Liver (tissue), 8 donors: ENCODE measurements at regions not wholly inside any gene's neighbourhood (a gene's known extent, or its start where the extent isn't known, plus 50 kb on each side); places are given as distances from the start of the nearest gene placed in this dataset.

Experiments used
- DNase-seq: peaks from one replicate; pipeline ENCODE4 v3.0.0-alpha.2; 2017; ENCODE audit warnings: low spot score
- H3K27ac ChIP-seq, 2 donors: one replicate each; pipeline ENCODE4 v1.7.0; 2013; ENCODE audit warnings: inconsistent platforms in 2 of 2, low read length in 2 of 2, control low read depth in 1 of 2, low read depth in 1 of 2, mild to moderate bottlenecking in 1 of 2
- H3K27me3 ChIP-seq, 4 donors: one replicate each; pipeline versions ENCODE4 v1.6.1 to v1.7.0; 2013; ENCODE audit warnings: low read length in 3 of 4, inconsistent platforms in 1 of 4, mild to moderate bottlenecking in 1 of 4, moderate library complexity in 1 of 4; ENCODE audit not compliant: control insufficient read depth in 4 of 4, insufficient read depth in 4 of 4
- H3K36me3 ChIP-seq, 4 donors: one replicate each; pipeline versions ENCODE4 v1.6.1 to v1.7.0; 2013; ENCODE audit warnings: low read length in 3 of 4, mild to moderate bottlenecking in 3 of 4, low read depth in 1 of 4, moderate library complexity in 1 of 4; ENCODE audit not compliant: control insufficient read depth in 4 of 4, insufficient read depth in 3 of 4
- H3K4me1 ChIP-seq, 4 donors: one replicate each; pipeline versions ENCODE4 v1.6.1 to v1.7.0; 2013; ENCODE audit warnings: low read length in 3 of 4, mild to moderate bottlenecking in 3 of 4, moderate library complexity in 1 of 4; ENCODE audit not compliant: control insufficient read depth in 4 of 4, insufficient read depth in 4 of 4
- H3K4me3 ChIP-seq, 3 donors: one replicate each; pipeline versions ENCODE4 v1.6.1 to v1.7.0; 2013; ENCODE audit warnings: low read length in 3 of 3, control low read depth in 1 of 3, low read depth in 1 of 3, mild to moderate bottlenecking in 1 of 3
- H3K9ac ChIP-seq, 2 donors: one replicate each; pipeline ENCODE4 v1.7.0; 2013; ENCODE audit warnings: low read length in 2 of 2, mild to moderate bottlenecking in 2 of 2, moderate library complexity in 2 of 2, control low read depth in 1 of 2, low read depth in 1 of 2
- H3K9me3 ChIP-seq, 4 donors: one replicate each; pipeline versions ENCODE4 v1.6.1 to v1.7.0; 2013; ENCODE audit warnings: low read length in 3 of 4; ENCODE audit not compliant: control insufficient read depth in 4 of 4
- ATF3 ChIP-seq: IDR thresholded peaks from 2 replicates; pipeline ENCODE4 v1.6.1; 2016; ENCODE audit warnings: antibody characterized with exemption
- CTCF ChIP-seq: fragments of 150-350 bp; IDR thresholded peaks from 2 replicates; pipeline ENCODE4 v1.5.1; 2017; ENCODE audit warnings: improper control_type of control experiment, low read depth, low read length; ENCODE audit not compliant: missing input control
- EGR1 ChIP-seq, 2 donors: IDR thresholded peaks; 2 replicates each; pipeline ENCODE4 v1.6.1; 2016 to 2018; ENCODE audit warnings: antibody characterized with exemption in 2 of 2, low read depth in 2 of 2
- FOXA1 ChIP-seq: IDR thresholded peaks from 2 replicates; pipeline ENCODE4 v1.6.1; 2016; ENCODE audit warnings: antibody characterized with exemption
- GABPA ChIP-seq, 2 donors: IDR thresholded peaks in 1 of 2; conservative IDR thresholded peaks in 1 of 2; 2 replicates each; pipeline ENCODE4 v1.6.1; 2016; ENCODE audit warnings: antibody characterized with exemption in 2 of 2, mild to moderate bottlenecking in 1 of 2, moderate library complexity in 1 of 2
- HNF4A ChIP-seq, 2 donors: conservative IDR thresholded peaks; 2 replicates each; pipeline ENCODE4 v1.6.1; 2016; ENCODE audit warnings: antibody characterized with exemption in 2 of 2, mild to moderate bottlenecking in 2 of 2
- HNF4G ChIP-seq: IDR thresholded peaks from 2 replicates; pipeline ENCODE4 v1.6.1; 2016; ENCODE audit warnings: antibody characterized with exemption
- MAX ChIP-seq: IDR thresholded peaks from 2 replicates; pipeline ENCODE4 v1.6.1; 2016; ENCODE audit warnings: antibody characterized with exemption
- NR2F2 ChIP-seq: IDR thresholded peaks from 2 replicates; pipeline ENCODE4 v1.6.1; 2016; ENCODE audit warnings: antibody characterized with exemption
- RAD21 ChIP-seq, 2 donors: IDR thresholded peaks; 2 replicates each; pipeline ENCODE4 v1.6.1; 2016; ENCODE audit warnings: antibody characterized with exemption in 2 of 2, mild to moderate bottlenecking in 2 of 2
- REST ChIP-seq: IDR thresholded peaks from 2 replicates; pipeline ENCODE4 v1.6.1; 2016; ENCODE audit warnings: antibody characterized with exemption, mild to moderate bottlenecking
- TAF1 ChIP-seq: conservative IDR thresholded peaks from 2 replicates; pipeline ENCODE4 v1.6.1; 2016; ENCODE audit warnings: antibody characterized with exemption, mild to moderate bottlenecking
- ZBTB33 ChIP-seq: IDR thresholded peaks from 2 replicates; pipeline ENCODE4 v1.6.1; 2016; ENCODE audit warnings: antibody characterized with exemption
- WGBS: extraction: QIAGEN DNeasy Blood & Tissue Kit; methylation state at CpG from one replicate; pipeline ENCODE4 v1.1.7; 2013; 5-methylcytosine and 5-hydroxymethylcytosine counted together
- donor health status: healthy.
- donor health status: healthy.
- donor health status: healthy.
- donor health status: healthy.
- donor health status: healthy.

- no peak for DNase-seq
Observed at GRCh38 chr21:28703861-28704260, 288.8 kb downstream of the LTN1 start.

GRCh38 chr21:28699596-28700259, 292.9 kb downstream of the LTN1 start:
- Histone ChIP-seq H3K9ac (no peak overlapping the region), H3K4me1 (no peaks in the 10 kb centered on the region), H3K9me3 (no peaks in the 10 kb centered on the region), H3K27me3 (no peaks in the 10 kb centered on the region), H3K27ac (no peak overlapping the region), H3K36me3 (no peaks in the 10 kb centered on the region), H3K4me3 (no peak overlapping the region)
- no peak for DNase-seq
- 64% methylated on average over 3 of the region's 3 CpGs for WGBS
- TF ChIP-seq ATF3: no peak
- no peak for TF ChIP-seq HNF4A (conservative IDR thresholded peaks at IDR 0.05)
- no peak for TF ChIP-seq MAX
- TF ChIP-seq NR2F2: no peak
- no peak for TF ChIP-seq ZBTB33
- TF ChIP-seq FOXA1: no peak
- no peak for TF ChIP-seq GABPA (IDR thresholded peaks at IDR 0.05 in 1 of 2, conservative IDR thresholded peaks at IDR 0.05 in 1 of 2)

More at GRCh38 chr21:28703861-28704260, 288.8 kb downstream of the LTN1 start:
- Histone ChIP-seq H3K9ac (no peak overlapping the region), H3K4me1 (no peaks in the 10 kb centered on the region), H3K27ac (no peak overlapping the region), H3K9me3 (no peaks in the 10 kb centered on the region), H3K4me3 (no peak overlapping the region), H3K36me3 (no peaks in the 10 kb centered on the region), H3K27me3 (no peaks in the 10 kb centered on the region)
- TF ChIP-seq ATF3: no peak
- no peak for TF ChIP-seq RAD21 (IDR thresholded peaks at IDR 0.05)
- TF ChIP-seq EGR1 (IDR thresholded peaks at IDR 0.05; ENCODE audit: low read depth in 2 of 2): no peak
- TF ChIP-seq HNF4G: no peak
- no peak for TF ChIP-seq CTCF
- no peak for TF ChIP-seq REST
- TF ChIP-seq TAF1: no peak
- 74% methylated on average over 2 of the region's 2 CpGs for WGBS
